ENCODE measurements at regions not wholly inside any gene's neighbourhood (a gene's known extent, or its start where the extent isn't known, plus 50 kb on each side); places are given as distances from the start of the nearest gene placed in this dataset.

DNA sequence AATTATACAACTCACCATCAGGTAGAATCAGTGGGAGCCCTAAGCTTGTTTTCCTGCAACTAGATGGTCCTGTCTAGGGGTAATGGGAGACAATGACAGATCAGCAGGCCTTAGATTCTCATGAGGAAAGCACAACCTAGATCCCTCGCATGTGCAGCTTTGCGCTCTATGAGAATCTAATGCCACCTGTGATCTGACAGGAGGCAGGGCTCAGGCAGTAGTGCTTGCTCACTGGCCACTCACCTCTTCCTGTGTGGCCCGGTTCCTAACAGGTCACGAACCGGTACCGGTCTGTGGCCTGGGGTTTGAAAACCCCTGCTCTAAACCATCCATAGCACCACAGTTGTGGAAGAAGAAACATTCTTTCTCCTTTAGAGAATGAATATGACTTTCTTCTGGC is 242.8 kb upstream of the CXCR4 start:
- BruUV-seq (replicated peaks) = no TSS peak
- 2% methylated on average over 6 of the region's 6 CpGs for WGBS (ENCODE audit: insufficient coverage, low coverage, missing lambda C conversion rate)

More for the DNA sequence above, 242.8 kb upstream of the CXCR4 start:
- H3K9me1 ChIP-seq (ENCODE audit: control insufficient read depth, insufficient read depth, low read length) = no peaks in the 10 kb centered on the region
- intact Hi-C loops (cut with micrococcal nuclease) = no loop called here
- no peak for FAIRE-seq
- H4K20me1 ChIP-seq (replicated peaks; ENCODE audit: control insufficient read depth, insufficient read depth, low read length) = no peaks in the 10 kb centered on the region
- no peaks in the 10 kb centered on the region for H3K9me3 ChIP-seq (replicated peaks; ENCODE audit: control insufficient read depth, insufficient read depth, low read depth, low read length)
- H3K4me1 ChIP-seq (replicated peaks in 1 of 2; ENCODE audit: control insufficient read depth in 2 of 2, insufficient read depth in 2 of 2, low read length in 2 of 2) = no peaks in the 10 kb centered on the region
- H2AFZ ChIP-seq (ENCODE audit: low read depth, low read length) = no peak overlapping the region
- CTCF ChIA-PET (ENCODE audit: low intra/inter-chr PET ratio) = no interaction called here
- in situ Hi-C loops (cut with MboI) = no loop called here
- no peak for TF ChIP-seq RBM34 (IDR thresholded peaks at IDR 0.05; ENCODE audit: borderline replicate concordance, insufficient read depth, low read length)
- no peak for TF ChIP-seq CBX5 (IDR thresholded peaks at IDR 0.05; ENCODE audit: borderline replicate concordance, low read depth)
- TF ChIP-seq, protein P1, sequence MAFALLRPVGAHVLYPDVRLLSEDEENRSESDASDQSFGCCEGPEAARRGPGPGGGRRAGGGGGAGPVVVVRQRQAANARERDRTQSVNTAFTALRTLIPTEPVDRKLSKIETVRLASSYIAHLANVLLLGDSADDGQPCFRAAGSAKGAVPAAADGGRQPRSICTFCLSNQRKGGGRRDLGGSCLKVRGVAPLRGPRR (CRISPR knock-in tag; IDR thresholded peaks at IDR 0.05) = no peak
- no peak for TF ChIP-seq ZNF449 (CRISPR knock-in tag; IDR thresholded peaks at IDR 0.05)
- no peak for TF ChIP-seq ZFX (CRISPR knock-in tag; IDR thresholded peaks at IDR 0.05)
- no peak for TF ChIP-seq THAP12 (CRISPR knock-in tag; IDR thresholded peaks at IDR 0.05)
- TF ChIP-seq FUS (optimal IDR thresholded peaks at IDR 0.05; ENCODE audit: low read depth, low read length) = no peak
- TF ChIP-seq ZNF263 (CRISPR knock-in tag; IDR thresholded peaks at IDR 0.05; ENCODE audit: borderline replicate concordance) = no peak
- peaks cover 0 to 9% of the 10 kb centered on the region in 2 experiments; a peak in 1 of 5 replicates for H3K27me3 ChIP-seq (ENCODE audit: control insufficient read depth in 2 of 2, insufficient read depth in 2 of 2, low read length in 2 of 2)
- no peak overlapping the region for H3K27ac ChIP-seq (ENCODE audit: extremely low read depth, low read depth, low read length)
- H3K79me2 ChIP-seq (ENCODE audit: control insufficient read depth, insufficient read depth, low read length) = no peaks in the 10 kb centered on the region
- DNase-seq (ENCODE audit: extremely low read depth in 1 of 4, low spot score in 3 of 4) = no peak
- ATAC-seq = no peak
- H3K36me3 ChIP-seq (ENCODE audit: control insufficient read depth, insufficient read depth, low read length) = no peaks in the 10 kb centered on the region
- no peak overlapping the region for H3K4me2 ChIP-seq (ENCODE audit: insufficient read depth, low read length)
- no peak overlapping the region for H3K4me3 ChIP-seq
- no peak overlapping the region for H3K9ac ChIP-seq (ENCODE audit: insufficient read depth in 1 of 2, low read depth in 2 of 2, low read length in 2 of 2)
- POLR2A ChIA-PET = no interaction called here
